Putamen (tissue), 1 donor: ENCODE measurements at regions not wholly inside any gene's neighbourhood (a gene's known extent, or its start where the extent isn't known, plus 50 kb on each side); places are given as distances from the start of the nearest gene placed in this dataset.

Experiments
- DNase-seq: peaks from one replicate; pipeline ENCODE4 v3.0.0-alpha.2; 2016; ENCODE audit warnings: low spot score

DNA sequence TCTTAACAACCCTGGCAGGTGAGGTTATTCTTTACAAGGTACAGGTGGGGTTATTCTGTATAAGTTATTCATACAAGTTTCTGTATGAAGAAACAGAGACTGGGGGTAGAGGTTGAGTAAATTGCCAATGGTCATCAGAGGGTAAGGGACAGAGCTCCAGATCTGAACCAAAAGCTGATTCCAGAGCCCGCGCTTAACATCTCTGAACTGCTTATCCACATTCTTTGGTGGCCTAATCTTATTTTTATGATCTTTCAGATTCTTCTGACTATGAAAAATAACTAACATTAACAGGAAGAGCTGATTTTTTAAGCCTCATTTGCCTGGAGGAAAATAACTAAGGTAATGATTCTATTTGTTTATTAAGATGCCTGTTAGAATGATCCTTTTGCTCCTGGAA, 63.9 kb upstream of the BARHL2 start:
- no peak for DNase-seq

DNA sequence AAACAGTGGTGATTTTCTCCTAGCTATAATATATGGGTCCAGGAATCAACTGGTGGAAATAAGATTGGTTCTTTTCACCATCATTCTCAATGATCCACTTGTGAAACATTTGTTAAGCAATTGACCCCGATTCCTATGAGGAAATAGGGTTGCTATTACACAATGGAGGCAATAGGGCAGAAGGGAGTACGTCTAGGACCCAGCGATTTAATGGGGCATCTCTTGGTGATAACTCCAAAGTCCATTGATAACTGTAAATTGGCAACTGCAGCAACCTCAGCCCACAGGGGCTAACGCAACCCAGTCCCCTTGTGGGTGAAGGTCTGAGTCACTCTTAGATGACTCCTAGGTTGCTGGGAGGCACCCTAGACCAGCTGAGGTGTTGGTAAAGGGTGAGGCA, 62.5 kb upstream of the BARHL2 start:
- DNase-seq, result no peak

DNA sequence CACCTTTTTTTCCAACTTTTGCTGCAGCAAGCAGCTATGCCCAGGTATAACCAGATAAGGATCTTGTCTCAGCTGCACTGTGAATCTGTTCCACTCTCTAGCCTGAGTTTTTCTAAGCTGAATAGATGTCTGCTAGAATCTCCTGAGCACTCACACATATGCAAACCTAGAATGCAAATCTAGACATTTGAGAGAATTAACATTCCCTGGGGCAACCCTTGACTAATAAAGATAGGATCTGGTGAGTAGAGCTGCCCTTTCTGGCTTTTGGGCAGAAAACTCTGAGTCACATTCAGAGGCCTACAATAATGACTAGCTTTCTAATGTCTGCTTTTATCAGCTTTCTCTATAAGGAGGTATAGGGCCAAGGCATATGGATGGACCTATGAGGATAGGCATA, 61.4 kb upstream of the BARHL2 start:
- no peak for DNase-seq

DNA sequence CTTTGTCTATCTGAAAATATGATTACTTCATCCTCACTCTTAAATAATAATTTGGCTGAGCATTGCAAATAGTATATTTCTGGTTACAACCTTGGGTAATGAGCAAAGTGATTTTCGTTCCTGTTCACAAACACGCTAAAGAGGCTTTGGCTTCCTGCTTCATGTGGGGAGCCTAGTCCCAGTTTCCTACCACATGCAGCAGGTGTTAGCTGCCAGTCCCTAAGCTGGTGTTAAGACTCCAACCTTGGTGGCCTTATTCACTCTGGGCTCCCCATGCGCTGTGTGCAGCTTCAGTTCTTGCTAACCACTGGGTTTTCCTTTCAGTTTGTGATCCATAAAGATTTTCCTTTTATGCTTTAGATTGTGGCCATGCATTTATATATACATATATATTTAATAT, 56.7 kb upstream of the BARHL2 start:
- DNase-seq, result no peak

DNA sequence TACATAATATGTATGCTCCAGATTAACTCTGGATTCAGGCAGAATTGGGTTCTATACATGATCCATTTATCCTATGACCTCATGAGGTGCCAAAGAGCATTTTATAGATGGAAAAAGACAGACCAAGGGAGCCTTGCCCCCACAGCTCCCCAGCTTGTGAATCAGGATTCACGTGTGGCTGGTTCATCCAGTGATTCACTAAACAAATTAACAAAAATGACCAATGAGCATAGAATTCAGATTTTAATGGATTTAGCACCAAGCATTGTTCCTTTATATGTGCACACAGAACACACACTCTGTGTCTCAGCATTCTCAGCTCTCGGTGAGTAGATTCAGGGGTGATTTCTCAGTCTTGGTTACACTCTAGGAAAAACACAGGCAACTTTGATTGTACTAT, 51.7 kb upstream of the BARHL2 start:
- no peak for DNase-seq

DNA sequence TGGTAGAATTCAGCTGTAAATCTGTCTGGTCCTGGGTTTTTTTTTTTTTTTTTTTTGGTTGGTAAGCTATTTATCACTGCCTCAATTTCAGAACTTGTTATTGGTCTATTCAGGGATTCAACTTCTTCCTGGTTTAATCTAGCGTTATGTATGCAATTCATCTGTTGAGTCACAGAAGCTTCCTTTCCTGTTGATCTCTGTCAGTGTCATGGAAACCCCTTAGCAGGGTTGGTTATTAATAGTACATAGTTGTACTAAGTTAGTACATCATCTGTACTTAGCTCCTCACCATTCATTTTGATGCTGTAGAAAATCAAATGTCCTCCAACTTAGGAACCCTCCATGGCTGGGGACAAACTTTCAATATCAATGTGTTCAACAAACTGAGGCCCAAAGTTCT, 51.0 kb upstream of the BARHL2 start:
- no peak for DNase-seq
